ENCODE measurements at regions not wholly inside any gene's neighbourhood (a gene's known extent, or its start where the extent isn't known, plus 50 kb on each side); places are given as distances from the start of the nearest gene placed in this dataset.

- TF ChIP-seq, protein P1, sequence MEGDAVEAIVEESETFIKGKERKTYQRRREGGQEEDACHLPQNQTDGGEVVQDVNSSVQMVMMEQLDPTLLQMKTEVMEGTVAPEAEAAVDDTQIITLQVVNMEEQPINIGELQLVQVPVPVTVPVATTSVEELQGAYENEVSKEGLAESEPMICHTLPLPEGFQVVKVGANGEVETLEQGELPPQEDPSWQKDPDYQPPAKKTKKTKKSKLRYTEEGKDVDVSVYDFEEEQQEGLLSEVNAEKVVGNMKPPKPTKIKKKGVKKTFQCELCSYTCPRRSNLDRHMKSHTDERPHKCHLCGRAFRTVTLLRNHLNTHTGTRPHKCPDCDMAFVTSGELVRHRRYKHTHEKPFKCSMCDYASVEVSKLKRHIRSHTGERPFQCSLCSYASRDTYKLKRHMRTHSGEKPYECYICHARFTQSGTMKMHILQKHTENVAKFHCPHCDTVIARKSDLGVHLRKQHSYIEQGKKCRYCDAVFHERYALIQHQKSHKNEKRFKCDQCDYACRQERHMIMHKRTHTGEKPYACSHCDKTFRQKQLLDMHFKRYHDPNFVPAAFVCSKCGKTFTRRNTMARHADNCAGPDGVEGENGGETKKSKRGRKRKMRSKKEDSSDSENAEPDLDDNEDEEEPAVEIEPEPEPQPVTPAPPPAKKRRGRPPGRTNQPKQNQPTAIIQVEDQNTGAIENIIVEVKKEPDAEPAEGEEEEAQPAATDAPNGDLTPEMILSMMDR (IDR thresholded peaks at IDR 0.05) = no peak
- TF ChIP-seq POLR2A (IDR thresholded peaks at IDR 0.05) = no peak
Observed at GRCh38 chr11:110347660-110348059, 51.2 kb upstream of the RDX start.
